Head of caudate nucleus (tissue), 42 donors: ENCODE measurements at regions not wholly inside any gene's neighbourhood (a gene's known extent, or its start where the extent isn't known, plus 50 kb on each side); places are given as distances from the start of the nearest gene placed in this dataset.

Experiments used
- DNase-seq, 42 donors: peaks; one replicate each; pipeline versions ENCODE4 v3.0.0 to v3.0.0-alpha.2; 2020 to 2021; ENCODE audit warnings: mixed read lengths in 7 of 42
- intact Hi-C: fragments of 100-400 bp; cut with DNase I; formaldehyde crosslinking; loops from one replicate; pipeline ENCODE4 v1.15.0; 2022

DNA sequence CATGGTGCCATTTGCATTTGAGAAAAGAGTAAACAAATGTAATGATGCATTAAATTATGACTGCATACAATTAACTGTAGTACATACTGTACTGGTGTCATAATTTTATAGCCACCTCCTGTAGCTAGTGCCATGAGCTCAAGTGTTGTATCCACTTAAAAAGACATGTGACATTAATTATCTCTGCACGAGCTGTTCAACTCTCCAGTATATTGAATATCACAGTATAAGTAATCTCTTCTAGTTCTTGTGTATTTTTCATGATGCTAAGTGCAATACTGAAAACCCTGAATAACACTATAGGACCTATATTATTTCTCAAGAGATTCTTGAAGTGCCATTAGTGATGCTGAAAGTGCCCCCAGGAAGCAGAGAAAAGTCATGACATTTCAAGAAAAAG lies 387.3 kb downstream of the PCDH17 start:
- intact Hi-C loops = no loop called here
- DNase-seq = no peak

- DNase-seq = no peak
- intact Hi-C loops = no loop called here
Measured at GRCh38 chr13:58024103-58024502, 392.6 kb downstream of the PCDH17 start.

DNA sequence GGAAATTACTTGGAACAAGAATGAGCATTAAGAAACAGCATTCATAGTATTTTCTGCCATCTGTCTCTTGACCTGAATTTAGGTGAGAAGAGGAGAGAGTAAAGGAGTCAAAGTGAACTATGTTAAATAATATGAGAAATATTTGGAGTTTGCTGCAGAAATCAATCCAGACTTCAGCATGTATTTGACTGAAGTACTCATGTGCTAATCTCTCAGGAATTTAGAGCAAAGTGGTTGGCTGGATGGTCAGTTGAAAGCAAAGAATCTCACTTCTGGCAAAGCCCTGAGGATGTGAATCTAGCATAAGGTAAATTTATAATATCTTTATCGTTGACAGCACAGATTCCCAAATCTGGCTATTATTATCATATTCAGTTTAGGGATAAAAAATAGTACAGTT lies 394.3 kb downstream of the PCDH17 start:
- DNase-seq = no peak
- intact Hi-C loops = no loop called here

- DNase-seq = no peak
- intact Hi-C loops = no loop called here
Measured at GRCh38 chr13:58032676-58033460, 401.3 kb downstream of the PCDH17 start.

GRCh38 chr13:58043971-58044370 lies 412.4 kb downstream of the PCDH17 start:
- DNase-seq = no peak
- intact Hi-C loops = no loop called here

GRCh38 chr13:58048670-58049069 lies 417.1 kb downstream of the PCDH17 start:
- intact Hi-C loops = no loop called here

GRCh38 chr13:58051396-58051795 lies 419.9 kb downstream of the PCDH17 start:
- DNase-seq = no peak
- intact Hi-C loops = no loop called here

More at GRCh38 chr13:58048670-58049069, 417.1 kb downstream of the PCDH17 start:
- no peak for DNase-seq

DNA sequence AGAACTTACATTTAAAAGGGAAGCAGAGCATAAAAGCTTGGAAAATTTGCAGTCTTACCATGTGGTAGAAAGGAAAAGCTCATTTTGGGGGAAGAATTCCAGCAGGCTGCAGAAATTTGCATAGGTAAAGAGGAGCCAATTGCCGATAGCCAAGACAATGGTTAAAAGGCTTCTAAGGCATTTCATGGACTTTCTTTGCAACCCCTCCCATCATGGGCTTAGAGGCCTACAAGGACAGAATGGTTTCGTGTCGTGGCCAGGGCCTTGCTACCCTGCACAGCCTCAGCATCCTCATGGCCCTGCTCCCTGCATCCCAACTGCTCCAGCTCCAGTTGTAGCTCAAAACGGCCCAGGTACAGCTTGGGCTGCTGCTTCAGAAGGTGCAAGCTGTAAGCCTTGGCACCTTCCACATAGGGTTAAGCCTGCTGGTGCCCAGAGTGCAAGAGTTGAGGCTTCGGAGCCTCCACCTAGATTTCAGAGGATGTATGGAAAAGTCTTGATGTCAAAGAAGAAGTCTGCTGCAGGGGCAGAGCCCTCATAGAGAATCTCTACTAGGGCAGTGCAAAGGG lies 420.3 kb downstream of the PCDH17 start:
- DNase-seq = no peak
- intact Hi-C loops = no loop called here

- no peak for DNase-seq
- intact Hi-C loops = no loop called here
Measured at GRCh38 chr13:58056426-58056825, 424.9 kb downstream of the PCDH17 start.

DNA sequence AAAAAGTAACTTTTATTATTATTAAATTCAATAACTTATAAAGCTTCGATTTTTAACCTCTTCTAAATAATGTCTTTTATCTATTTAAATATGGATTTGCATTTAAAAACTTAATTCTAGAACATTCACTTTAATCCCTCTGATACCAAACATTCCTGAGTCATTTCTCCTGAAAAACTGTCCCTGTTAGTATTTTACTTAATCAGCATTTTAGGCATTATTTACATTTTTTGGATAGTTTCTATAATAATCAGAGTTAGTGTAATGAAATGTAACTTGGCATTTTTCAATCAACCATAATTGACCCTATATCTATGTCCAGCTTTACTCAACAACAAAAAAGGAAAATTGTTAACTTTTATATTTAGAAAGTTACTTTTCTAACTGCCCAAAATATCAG lies 428.1 kb downstream of the PCDH17 start:
- intact Hi-C loops = no loop called here
- no peak for DNase-seq

DNA sequence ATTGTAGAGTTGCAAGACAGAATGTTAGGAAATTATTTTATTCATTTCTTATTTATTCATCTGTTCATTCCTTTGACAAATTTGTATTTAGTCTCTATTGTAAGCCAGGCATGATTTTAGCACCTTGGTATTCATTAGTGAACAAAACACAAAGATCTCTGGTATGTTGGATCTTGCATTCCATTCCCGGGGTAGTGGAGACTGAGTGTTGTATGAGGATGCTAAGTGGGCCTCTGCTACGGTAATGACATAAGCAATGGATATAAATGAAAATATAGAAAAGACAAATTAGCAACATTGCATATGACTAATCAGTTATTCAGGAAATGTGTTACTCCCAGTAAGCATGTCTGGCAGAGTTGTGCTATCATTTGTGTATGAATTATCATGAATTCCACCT lies 449.3 kb downstream of the PCDH17 start:
- intact Hi-C loops = no loop called here
- DNase-seq = no peak

DNA sequence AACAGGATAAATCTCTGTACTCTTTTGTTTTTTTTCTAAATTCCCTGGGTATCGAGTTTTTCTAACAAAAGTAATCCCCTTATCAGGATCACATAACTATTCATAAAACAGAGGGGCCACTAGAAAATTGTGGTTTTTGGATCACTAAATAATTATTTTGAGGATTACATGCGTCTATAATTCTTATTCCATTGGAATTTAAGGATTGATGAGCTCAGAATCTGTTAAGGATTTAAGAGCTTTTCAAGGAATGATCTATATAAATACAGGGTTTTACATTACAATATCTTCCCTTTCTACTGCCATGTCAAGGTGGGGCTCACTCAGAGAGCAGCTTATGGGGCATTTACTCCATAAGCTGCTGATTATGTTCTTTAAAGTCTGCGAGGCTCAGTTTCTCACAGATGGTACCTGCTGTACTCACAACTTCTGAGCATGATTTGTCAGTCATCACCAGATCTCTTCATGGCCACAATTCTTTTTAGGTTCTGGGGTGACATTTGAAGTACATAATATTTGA lies 449.8 kb downstream of the PCDH17 start:
- DNase-seq = no peak
- intact Hi-C loops = no loop called here

DNA sequence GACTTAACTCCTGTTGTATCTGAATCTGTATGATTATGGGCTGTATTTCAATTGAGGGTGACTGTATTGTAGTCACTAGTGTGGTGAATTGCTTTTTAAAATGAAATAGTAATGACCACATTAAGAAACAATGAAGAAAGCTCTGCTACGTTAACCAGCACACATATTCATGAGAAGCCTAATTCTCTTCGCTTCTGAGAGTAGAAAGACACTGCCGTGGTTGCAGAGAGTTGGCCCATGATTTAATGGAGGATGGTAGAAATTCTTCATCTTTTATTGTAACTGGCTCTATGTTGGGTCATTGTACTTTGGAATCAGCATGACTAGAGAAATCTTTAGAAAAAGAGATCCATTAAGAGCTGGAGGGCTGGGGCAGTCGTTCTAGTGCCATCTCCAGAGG lies 451.5 kb downstream of the PCDH17 start:
- intact Hi-C loops = no loop called here
- DNase-seq = peak in 1 of 42 donors; percentile 3

- no peak for DNase-seq
- intact Hi-C loops = no loop called here
Measured at GRCh38 chr13:58085274-58085673, 453.7 kb downstream of the PCDH17 start.

DNA sequence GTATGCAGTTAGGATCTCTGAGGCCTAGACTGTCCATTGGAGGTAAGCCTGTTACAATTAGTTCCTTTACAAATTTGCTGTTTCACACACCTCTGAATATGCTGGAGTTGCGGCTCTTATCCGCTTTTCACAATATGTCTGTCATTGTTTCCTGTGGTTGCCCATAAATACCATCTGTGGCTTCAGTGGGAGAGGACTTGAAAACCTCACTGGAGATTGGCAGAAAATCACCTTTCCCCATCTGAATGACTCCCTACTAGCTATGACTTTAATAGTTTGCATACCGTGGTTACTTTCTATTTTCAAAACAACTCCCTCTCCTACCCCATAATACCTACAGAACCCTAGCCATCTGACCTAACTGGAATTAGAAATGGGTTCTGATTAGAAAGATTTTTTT lies 454.3 kb downstream of the PCDH17 start:
- DNase-seq = no peak
- intact Hi-C loops = no loop called here

GRCh38 chr13:58087566-58087965 lies 456.0 kb downstream of the PCDH17 start:
- no peak for DNase-seq
- intact Hi-C loops = no loop called here

GRCh38 chr13:58093394-58093793 lies 461.9 kb downstream of the PCDH17 start:
- intact Hi-C loops = no loop called here
- no peak for DNase-seq

- intact Hi-C loops = no loop called here
- DNase-seq = no peak
Measured at GRCh38 chr13:58097831-58098230, 466.3 kb downstream of the PCDH17 start.

DNA sequence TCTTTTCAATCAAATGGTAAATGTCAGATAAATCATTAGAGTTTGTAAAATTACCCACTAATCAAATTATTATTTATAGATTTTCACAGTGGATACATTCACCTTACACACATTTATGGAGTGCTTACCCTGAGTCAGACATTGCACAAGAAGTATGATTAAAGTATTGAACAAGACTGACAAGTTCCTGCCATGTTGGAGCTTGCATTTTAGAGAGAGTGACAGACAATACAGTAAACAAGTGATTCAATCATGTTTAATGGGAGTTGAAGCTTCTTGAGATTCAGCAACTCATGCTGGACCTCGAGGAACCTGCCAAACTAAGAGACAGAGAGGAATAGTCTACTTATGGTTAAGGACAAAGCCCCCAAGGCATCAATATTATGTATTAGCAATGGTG lies 487.8 kb downstream of the PCDH17 start:
- intact Hi-C loops = no loop called here
- DNase-seq = no peak

DNA sequence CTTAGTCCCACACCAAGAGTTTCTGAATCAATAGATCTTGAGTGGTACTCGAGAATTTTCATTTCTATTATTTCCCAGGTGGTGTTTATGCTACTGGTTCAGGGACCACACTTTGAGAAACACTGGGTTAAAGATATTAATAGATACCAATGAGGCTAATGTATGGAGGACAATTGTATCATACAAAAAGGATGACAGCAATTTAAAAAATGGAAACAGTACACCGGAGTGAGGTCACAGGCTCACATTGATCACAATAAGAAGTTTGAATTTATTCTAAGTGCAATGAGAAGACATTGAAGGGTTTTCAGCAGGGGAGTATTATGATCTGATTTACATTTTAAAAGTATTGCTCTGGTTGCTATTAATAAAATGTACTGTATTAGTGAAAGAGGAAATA lies 488.3 kb downstream of the PCDH17 start:
- DNase-seq = no peak
- intact Hi-C loops = no loop called here

DNA sequence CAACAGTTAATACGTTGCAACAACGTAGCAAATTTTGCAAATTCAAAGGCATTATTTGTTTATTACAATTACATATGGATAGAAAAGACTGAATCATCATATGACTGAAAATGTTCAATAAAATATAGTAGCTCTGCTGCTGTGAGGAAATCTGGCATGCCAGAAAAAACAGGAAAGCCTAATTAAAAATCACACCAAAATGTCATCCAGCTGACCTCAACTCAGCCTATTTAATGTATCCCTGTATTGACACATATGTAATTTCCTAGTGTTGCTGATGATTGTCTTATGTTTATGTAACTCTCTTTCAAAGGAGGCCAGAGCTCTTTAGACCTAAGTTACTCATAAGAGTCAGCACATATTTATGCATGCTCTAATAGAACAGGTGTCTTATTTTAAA lies 495.0 kb downstream of the PCDH17 start:
- no peak for DNase-seq
- intact Hi-C loops = no loop called here
